Astrocyte (in vitro differentiated cells and primary cell): ENCODE measurements at regions not wholly inside any gene's neighbourhood (a gene's known extent, or its start where the extent isn't known, plus 50 kb on each side); places are given as distances from the start of the nearest gene placed in this dataset.

Experiments
- CTCF ChIP-seq: IDR thresholded peaks from 2 replicates; pipeline ENCODE4 v1.5.1; 2011; ENCODE audit warnings: low read depth, mild to moderate bottlenecking, inconsistent platforms, low read length, moderate library complexity; ENCODE audit not compliant: insufficient read depth
- EZH2 ChIP-seq: IDR thresholded peaks from 2 replicates; pipeline ENCODE4 v1.6.1; 2012; ENCODE audit warnings: mild to moderate bottlenecking, low read length, inconsistent platforms; ENCODE audit not compliant: insufficient read depth

GRCh38 chr5:143678148-143678905, 133.6 kb upstream of the HMHB1 start:
- TF ChIP-seq CTCF (no peak), EZH2 (no peak)
